Suprapubic skin (tissue), 4 donors: ENCODE measurements at regions not wholly inside any gene's neighbourhood (a gene's known extent, or its start where the extent isn't known, plus 50 kb on each side); places are given as distances from the start of the nearest gene placed in this dataset.

Experiments
- DNase-seq, 2 donors: peaks; one replicate each; pipeline ENCODE4 v3.0.0-alpha.2; 2019; ENCODE audit warnings: low spot score in 2 of 2
- H3K27ac ChIP-seq: fragments of 200-600 bp; sonication (generic); one replicate; pipeline ENCODE4 v1.5.1; 2019
- H3K27me3 ChIP-seq: fragments of 200-600 bp; sonication (generic); one replicate; pipeline ENCODE4 v1.5.1; 2019
- H3K36me3 ChIP-seq: fragments of 200-600 bp; sonication (generic); one replicate; pipeline ENCODE4 v1.5.1; 2019
- H3K4me1 ChIP-seq: fragments of 200-600 bp; sonication (generic); one replicate; pipeline ENCODE4 v1.5.1; 2019
- H3K4me3 ChIP-seq: fragments of 200-600 bp; sonication (generic); one replicate; pipeline ENCODE4 v1.5.1; 2019; ENCODE audit warnings: mild to moderate bottlenecking
- H3K9me3 ChIP-seq: fragments of 200-600 bp; sonication (generic); one replicate; pipeline ENCODE4 v1.5.1; 2019
- CTCF ChIP-seq, 2 donors: fragments of 200-600 bp in 1 of 2; fragments of 450-650 bp in 1 of 2; sonication (generic) in 1 of 2; IDR thresholded peaks; one replicate each; pipeline ENCODE4 v1.5.1; 2016 to 2019; ENCODE audit warnings: antibody characterized with exemption in 2 of 2, mild to moderate bottlenecking in 1 of 2, moderate library complexity in 1 of 2
- EP300 ChIP-seq: sonication (generic); formaldehyde crosslinking; IDR thresholded peaks from one replicate; pipeline ENCODE4 v1.6.1; 2017; ENCODE audit warnings: antibody characterized with exemption
- POLR2A ChIP-seq, 2 donors: fragments of 450-650 bp; IDR thresholded peaks; one replicate each; pipeline ENCODE4 v1.6.1; 2017; ENCODE audit warnings: antibody characterized with exemption in 2 of 2, mild to moderate bottlenecking in 2 of 2, moderate library complexity in 2 of 2
- POLR2AphosphoS5 ChIP-seq, 3 donors: sonication (generic); formaldehyde crosslinking; IDR thresholded peaks; one replicate each; pipeline ENCODE4 v1.6.1; 2017; ENCODE audit warnings: antibody characterized with exemption in 3 of 3
- WGBS: methylation state at CpG from one replicate; pipeline ENCODE4 v1.1.5; 2018; 5-methylcytosine and 5-hydroxymethylcytosine counted together

GRCh38 chr1:103267893-103268292 is 159.6 kb upstream of the COL11A1 start:
- no peaks in the 10 kb centered on the region for H3K36me3 ChIP-seq
- H3K4me1 ChIP-seq, result no peaks in the 10 kb centered on the region
- WGBS, result 92% methylated on average over 1 of the region's 1 CpG
- H3K27ac ChIP-seq, result no peak overlapping the region
- H3K27me3 ChIP-seq, result no peaks in the 10 kb centered on the region
- H3K9me3 ChIP-seq, result no peaks in the 10 kb centered on the region
- no peak for TF ChIP-seq POLR2AphosphoS5 (IDR thresholded peaks at IDR 0.05)
- no peak for TF ChIP-seq POLR2A (IDR thresholded peaks at IDR 0.05)
- TF ChIP-seq CTCF (IDR thresholded peaks at IDR 0.05), result no peak
- no peak for TF ChIP-seq EP300
- H3K4me3 ChIP-seq, result no peak overlapping the region
- DNase-seq, result no peak

GRCh38 chr1:103267266-103267665 is 158.9 kb upstream of the COL11A1 start:
- TF ChIP-seq POLR2A (IDR thresholded peaks at IDR 0.05), result no peak
- TF ChIP-seq POLR2AphosphoS5 (IDR thresholded peaks at IDR 0.05), result no peak
- no peak for TF ChIP-seq EP300
- no peak for TF ChIP-seq CTCF (IDR thresholded peaks at IDR 0.05)
- WGBS, result 88% methylated on average over 1 of the region's 1 CpG

GRCh38 chr1:103266036-103266435 is 157.7 kb upstream of the COL11A1 start:
- no peak overlapping the region for H3K27ac ChIP-seq
- no peaks in the 10 kb centered on the region for H3K36me3 ChIP-seq
- H3K4me1 ChIP-seq, result no peaks in the 10 kb centered on the region
- DNase-seq, result no peak
- no peak overlapping the region for H3K4me3 ChIP-seq
- no peaks in the 10 kb centered on the region for H3K27me3 ChIP-seq
- no peaks in the 10 kb centered on the region for H3K9me3 ChIP-seq
- TF ChIP-seq POLR2AphosphoS5 (IDR thresholded peaks at IDR 0.05), result no peak
- TF ChIP-seq CTCF (IDR thresholded peaks at IDR 0.05), result no peak
- TF ChIP-seq POLR2A (IDR thresholded peaks at IDR 0.05), result no peak
- TF ChIP-seq EP300, result no peak

More at GRCh38 chr1:103267266-103267665, 158.9 kb upstream of the COL11A1 start:
- no peak for DNase-seq
- H3K36me3 ChIP-seq, result no peaks in the 10 kb centered on the region
- no peak overlapping the region for H3K27ac ChIP-seq
- H3K9me3 ChIP-seq, result no peaks in the 10 kb centered on the region
- H3K4me3 ChIP-seq, result no peak overlapping the region
- no peaks in the 10 kb centered on the region for H3K27me3 ChIP-seq
- H3K4me1 ChIP-seq, result no peaks in the 10 kb centered on the region

- H3K36me3 ChIP-seq, result no peaks in the 10 kb centered on the region
- H3K27me3 ChIP-seq, result no peaks in the 10 kb centered on the region
- no peaks in the 10 kb centered on the region for H3K9me3 ChIP-seq
- H3K4me1 ChIP-seq, result no peaks in the 10 kb centered on the region
- no peak for TF ChIP-seq CTCF (IDR thresholded peaks at IDR 0.05)
- TF ChIP-seq EP300, result no peak
- TF ChIP-seq POLR2A (IDR thresholded peaks at IDR 0.05), result no peak
- TF ChIP-seq POLR2AphosphoS5 (IDR thresholded peaks at IDR 0.05), result no peak
- no peak for DNase-seq
- no peak overlapping the region for H3K4me3 ChIP-seq
- H3K27ac ChIP-seq, result no peak overlapping the region
These were observed 157.2 kb upstream of the COL11A1 start for GRCh38 chr1:103265551-103265950.

- Histone ChIP-seq H3K36me3 (no peaks in the 10 kb centered on the region), H3K27me3 (no peaks in the 10 kb centered on the region), H3K9me3 (no peaks in the 10 kb centered on the region), H3K27ac (no peak overlapping the region), H3K4me1 (no peaks in the 10 kb centered on the region), H3K4me3 (no peak overlapping the region)
- 80% methylated on average over 2 of the region's 2 CpGs for WGBS
- DNase-seq, result no peak
- no peak for TF ChIP-seq POLR2A (IDR thresholded peaks at IDR 0.05)
- TF ChIP-seq POLR2AphosphoS5 (IDR thresholded peaks at IDR 0.05), result no peak
- TF ChIP-seq CTCF (IDR thresholded peaks at IDR 0.05), result no peak
- TF ChIP-seq EP300, result no peak
These were observed 151.7 kb upstream of the COL11A1 start for GRCh38 chr1:103259982-103260381.
